PC-3 (cell line): ENCODE measurements at regions not wholly inside any gene's neighbourhood (a gene's known extent, or its start where the extent isn't known, plus 50 kb on each side); places are given as distances from the start of the nearest gene placed in this dataset.
A peak's percentile ranks its signal among the peaks of the same experiment; 100 is the strongest.

Experiments
- ATAC-seq: fragments of 200-7000 bp; cut with Tn5 transposase; 2 replicates; pipeline ENCODE4 v1.9.1; 2020; ENCODE audit warnings: mild to moderate bottlenecking, moderate library complexity
- BruUV-seq: library from RNA; stranded (reverse); fragments of 400-500 nt; replicated peaks from 2 replicates; lab custom pipeline; 2021; lab: Mats Ljungman, UMichigan
- CTCF ChIA-PET: fragments of 300-600 bp; sonication (Branson Sonifier 250); formaldehyde crosslinking; loops from one replicate; lab custom pipeline; 2022; ENCODE audit warnings: antibody characterized with exemption; lab: Charles Lee
- POLR2A ChIA-PET: fragments of 300-600 bp; sonication (Branson Sonifier 250); formaldehyde crosslinking; loops from one replicate; lab custom pipeline; 2022; ENCODE audit warnings: antibody characterized with exemption; ENCODE audit not compliant: unreplicated experiment; lab: Charles Lee
- DNase-seq: peaks from one replicate; pipeline ENCODE4 v3.0.0-alpha.2; 2015
- H2AFZ ChIP-seq: fragments of 300-600 bp; sonication (generic); 2 replicates; pipeline ENCODE4 v1.6.0; 2016; ENCODE audit warnings: antibody characterized with exemption, low read length
- H3F3A ChIP-seq: fragments of 300-600 bp; sonication (generic); one replicate; pipeline ENCODE4 v1.6.0; 2017; ENCODE audit warnings: antibody characterized with exemption, low read length, control low read depth, mild to moderate bottlenecking; ENCODE audit not compliant: unreplicated experiment
- H3K27ac ChIP-seq: fragments of 300-600 bp; sonication (generic); 2 replicates; pipeline ENCODE4 v1.5.1; 2016; ENCODE audit warnings: mild to moderate bottlenecking, low read length
- H3K27me3 ChIP-seq: fragments of 300-600 bp; sonication (generic); 2 replicates; pipeline ENCODE4 v1.6.1; 2016; ENCODE audit warnings: low read length, mixed read lengths
- H3K36me3 ChIP-seq: fragments of 300-600 bp; sonication (generic); 2 replicates; pipeline ENCODE4 v1.6.1; 2016; ENCODE audit warnings: low read depth, mixed run types, low read length, mixed read lengths
- H3K4me1 ChIP-seq: fragments of 300-600 bp; sonication (generic); 2 replicates; pipeline ENCODE4 v1.5.1; 2016; ENCODE audit warnings: low read length; ENCODE audit not compliant: insufficient read depth
- H3K4me2 ChIP-seq: fragments of 300-600 bp; sonication (generic); 2 replicates; pipeline ENCODE4 v1.6.0; 2016; ENCODE audit warnings: low read length
- H3K4me3 ChIP-seq: fragments of 300-600 bp; sonication (generic); 2 replicates; pipeline ENCODE4 v1.5.1; 2016; ENCODE audit warnings: mild to moderate bottlenecking, low read length, mixed read lengths
- H3K79me2 ChIP-seq: fragments of 300-600 bp; sonication (generic); 2 replicates; pipeline ENCODE4 v1.6.1; 2017; ENCODE audit warnings: low read length, mixed read lengths
- H3K9ac ChIP-seq: fragments of 300-600 bp; sonication (generic); 2 replicates; pipeline ENCODE4 v1.6.0; 2016; ENCODE audit warnings: mild to moderate bottlenecking, low read length
- H3K9me2 ChIP-seq: fragments of 300-600 bp; sonication (generic); replicated peaks from 2 replicates; pipeline ENCODE4 v1.6.1; 2016; ENCODE audit warnings: mixed run types, low read length, mixed read lengths
- H3K9me3 ChIP-seq: fragments of 300-600 bp; sonication (generic); 2 replicates; pipeline ENCODE4 v1.6.1; 2016; ENCODE audit warnings: low read length, mixed read lengths
- H4K20me1 ChIP-seq: fragments of 300-600 bp; sonication (generic); 2 replicates; pipeline ENCODE4 v1.6.1; 2016; ENCODE audit warnings: low read length, mixed read lengths
- CTCF ChIP-seq: fragments of 300-600 bp; sonication (generic); conservative IDR thresholded peaks from 2 replicates; pipeline ENCODE4 v1.5.1; 2017; ENCODE audit warnings: antibody characterized with exemption, low read depth, mild to moderate bottlenecking, low read length
- EZH2 ChIP-seq: fragments of 300-600 bp; sonication (generic); IDR thresholded peaks from one replicate; pipeline ENCODE4 v1.6.1; 2017; ENCODE audit warnings: antibody characterized with exemption, mild to moderate bottlenecking, low read length; ENCODE audit not compliant: unreplicated experiment
- EZH2phosphoT487 ChIP-seq: fragments of 300-600 bp; sonication (generic); IDR thresholded peaks from 2 replicates; pipeline ENCODE4 v1.6.1; 2018; ENCODE audit warnings: mild to moderate bottlenecking, antibody characterized with exemption, low read length, borderline replicate concordance
- intact Hi-C: fragments of 100-400 bp; cut with micrococcal nuclease; formaldehyde crosslinking; loops from 2 replicates; pipeline ENCODE4 v1.9.0; 2023

- ChIA-PET CTCF (no interaction called here), POLR2A (no interaction called here)
- ATAC-seq, result no peak
Observed at GRCh38 chr4:164428561-164428960, 325.4 kb upstream of the SMIM31 start.

GRCh38 chr4:164438321-164438720, 315.6 kb upstream of the SMIM31 start:
- H3K36me3 ChIP-seq, result no peaks in the 10 kb centered on the region
- DNase-seq, result peak; percentile 56
- no peak overlapping the region for H3K4me2 ChIP-seq
- intact Hi-C loops, result no loop called here
- no peaks in the 10 kb centered on the region for H3K9me3 ChIP-seq
- no peaks in the 10 kb centered on the region for H3F3A ChIP-seq
- H2AFZ ChIP-seq, result no peak overlapping the region
- CTCF ChIA-PET, result no interaction called here
- H3K79me2 ChIP-seq, result no peaks in the 10 kb centered on the region
- no peak overlapping the region for H3K27ac ChIP-seq
- no peaks in the 10 kb centered on the region for H4K20me1 ChIP-seq
- peaks cover 44% of the 10 kb centered on the region for H3K4me1 ChIP-seq
- H3K9me2 ChIP-seq, result no peaks in the 10 kb centered on the region
- POLR2A ChIA-PET, result no interaction called here
- H3K27me3 ChIP-seq, result no peaks in the 10 kb centered on the region
- BruUV-seq, result no TSS peak
- H3K4me3 ChIP-seq, result no peak overlapping the region
- no peak for TF ChIP-seq CTCF
- no peak for TF ChIP-seq EZH2phosphoT487
- no peak for TF ChIP-seq EZH2
- no peak for ATAC-seq
- no peak overlapping the region for H3K9ac ChIP-seq

More at GRCh38 chr4:164428561-164428960, 325.4 kb upstream of the SMIM31 start:
- Histone ChIP-seq H2AFZ (no peak overlapping the region), H3K27ac (no peak overlapping the region), H3K9me2 (no peaks in the 10 kb centered on the region), H3K79me2 (no peaks in the 10 kb centered on the region), H3K36me3 (no peaks in the 10 kb centered on the region), H3K4me1 (peaks cover 15% of the 10 kb centered on the region), H4K20me1 (no peaks in the 10 kb centered on the region), H3K9ac (no peak overlapping the region), H3K4me2 (no peak overlapping the region), H3K27me3 (no peaks in the 10 kb centered on the region), H3K4me3 (no peak overlapping the region), H3K9me3 (no peaks in the 10 kb centered on the region), H3F3A (no peaks in the 10 kb centered on the region)
- intact Hi-C loops, result no loop called here
- no TSS peak for BruUV-seq
- TF ChIP-seq EZH2phosphoT487 (no peak), EZH2 (no peak), CTCF (no peak)
- DNase-seq, result no peak

GRCh38 chr4:164439037-164439436, 314.9 kb upstream of the SMIM31 start:
- intact Hi-C loops, result no loop called here

More at GRCh38 chr4:164439037-164439436, 314.9 kb upstream of the SMIM31 start:
- DNase-seq (no peak), ATAC-seq (no peak)
- H3K4me3 ChIP-seq, result no peak overlapping the region
- H3K9me2 ChIP-seq, result no peaks in the 10 kb centered on the region
- no peak overlapping the region for H2AFZ ChIP-seq
- POLR2A ChIA-PET, result no interaction called here
- H3K9ac ChIP-seq, result no peak overlapping the region
- H3K79me2 ChIP-seq, result no peaks in the 10 kb centered on the region
- BruUV-seq, result no TSS peak
- H3K4me2 ChIP-seq, result no peak overlapping the region
- no peak for TF ChIP-seq EZH2phosphoT487
- no peak for TF ChIP-seq CTCF
- no peak for TF ChIP-seq EZH2
- no peaks in the 10 kb centered on the region for H3K27me3 ChIP-seq
- peaks cover 44% of the 10 kb centered on the region for H3K4me1 ChIP-seq
- H3K9me3 ChIP-seq, result no peaks in the 10 kb centered on the region
- no peaks in the 10 kb centered on the region for H3K36me3 ChIP-seq
- no peak overlapping the region for H3K27ac ChIP-seq
- CTCF ChIA-PET, result no interaction called here
- H4K20me1 ChIP-seq, result no peaks in the 10 kb centered on the region
- no peaks in the 10 kb centered on the region for H3F3A ChIP-seq
